Stimulated activated CD4-positive, alpha-beta T cell treated with anti-CD3 and anti-CD28 coated beads, Interleukin-1b, Interleukin-23, amount 100 ng/mL, for 1 hour (primary cell): ENCODE measurements at regions not wholly inside any gene's neighbourhood (a gene's known extent, or its start where the extent isn't known, plus 50 kb on each side); places are given as distances from the start of the nearest gene placed in this dataset.

Source experiments
- DNase-seq, 2 donors: peaks; one replicate each; pipeline ENCODE4 v3.0.0-alpha.2; 2020; ENCODE audit warnings: low read depth in 2 of 2

DNA sequence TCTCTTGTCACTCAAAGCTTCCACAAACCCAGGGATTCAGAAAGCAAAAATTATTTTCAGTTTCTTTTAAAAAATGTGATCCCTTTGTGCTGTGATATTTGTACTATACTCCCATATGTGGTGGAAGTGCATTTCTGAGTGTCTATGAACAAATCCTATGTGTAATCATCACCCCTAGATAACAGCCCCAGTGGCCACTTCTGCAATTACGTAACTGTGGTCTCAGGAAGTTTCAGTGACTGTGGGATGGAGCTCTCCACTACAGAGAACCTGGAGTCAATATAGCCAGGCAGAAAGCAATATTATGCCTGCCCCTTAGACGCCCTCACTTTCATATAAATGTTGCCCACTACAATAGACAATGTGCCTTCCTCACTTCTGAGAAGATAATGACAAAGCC, 1101.7 kb upstream of the GHITM start:
- DNase-seq: no peak

DNA sequence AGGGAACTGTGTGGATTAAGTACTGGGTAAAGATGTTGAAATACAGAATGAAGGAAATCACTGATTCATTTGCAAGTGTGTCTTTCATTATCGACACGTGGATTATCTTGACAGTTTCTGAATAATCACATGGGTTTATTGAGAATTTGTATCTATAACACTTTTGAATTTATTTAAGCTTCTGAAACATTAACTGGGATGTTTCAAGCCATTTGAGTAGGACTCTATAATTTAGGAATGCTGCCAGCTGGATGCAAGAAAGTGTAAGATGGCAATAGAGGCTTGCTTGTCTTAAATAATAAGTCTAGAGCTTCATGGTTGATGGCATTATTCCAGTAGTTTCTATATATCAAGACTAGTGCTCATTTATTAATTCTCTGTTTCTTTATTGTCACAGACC, 1100.7 kb upstream of the GHITM start:
- no peak for DNase-seq

DNA sequence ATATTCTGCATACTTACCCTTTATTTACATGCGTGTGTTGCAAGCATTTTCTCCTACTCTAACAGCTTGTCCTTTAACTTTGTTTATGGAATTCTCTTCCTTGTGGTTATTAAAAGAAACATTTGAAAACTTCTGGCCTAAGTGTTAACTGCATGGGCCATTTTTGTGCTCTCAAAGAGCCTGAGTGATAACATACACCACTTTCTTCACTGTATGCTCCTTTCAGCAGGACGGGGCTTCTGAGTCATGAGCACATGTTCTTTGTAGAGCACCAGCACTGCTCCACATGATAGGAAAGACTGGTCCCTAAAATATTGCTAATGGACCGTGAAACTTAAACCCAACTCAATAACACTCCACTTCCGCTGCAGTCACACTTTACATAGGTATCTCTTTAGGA, 1093.6 kb upstream of the GHITM start:
- no peak for DNase-seq

DNA sequence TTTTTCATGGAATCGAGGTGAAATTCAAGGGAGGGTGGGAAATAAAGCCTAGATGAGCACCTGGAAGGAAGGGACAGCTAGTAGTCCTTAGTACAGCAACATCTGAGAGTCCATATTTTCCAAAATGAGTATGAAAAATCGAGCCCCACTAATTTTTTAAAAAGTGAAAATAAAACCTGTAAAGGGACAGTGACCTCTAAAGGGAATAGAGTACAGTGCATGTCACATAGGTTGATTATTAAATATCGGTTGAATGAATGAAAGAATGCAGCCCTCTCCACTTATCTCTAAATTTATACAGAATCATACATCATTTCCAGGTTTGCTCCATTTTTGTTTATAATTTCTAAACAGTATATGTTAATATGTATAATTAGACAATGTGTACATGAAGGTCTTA, 1088.5 kb upstream of the GHITM start:
- DNase-seq: no peak

DNA sequence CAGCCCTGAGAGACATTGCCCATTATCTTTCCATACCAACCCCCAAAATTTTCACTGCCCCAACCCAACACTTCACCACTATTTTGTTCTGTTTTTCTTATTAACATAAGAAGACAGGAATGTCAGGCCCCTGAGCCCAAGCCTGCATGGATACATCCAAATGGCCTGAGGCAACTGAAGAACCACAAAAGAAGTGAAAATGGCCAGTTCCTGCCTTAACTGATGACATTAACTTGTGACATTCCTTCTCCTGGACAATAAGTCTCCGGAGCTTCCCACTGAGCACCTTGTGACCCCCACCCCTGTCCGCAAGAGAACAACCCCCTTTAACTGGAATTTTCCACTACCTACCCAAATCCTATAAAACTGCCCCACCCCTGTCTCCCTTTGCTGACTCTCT, 1076.4 kb upstream of the GHITM start:
- no peak for DNase-seq

DNA sequence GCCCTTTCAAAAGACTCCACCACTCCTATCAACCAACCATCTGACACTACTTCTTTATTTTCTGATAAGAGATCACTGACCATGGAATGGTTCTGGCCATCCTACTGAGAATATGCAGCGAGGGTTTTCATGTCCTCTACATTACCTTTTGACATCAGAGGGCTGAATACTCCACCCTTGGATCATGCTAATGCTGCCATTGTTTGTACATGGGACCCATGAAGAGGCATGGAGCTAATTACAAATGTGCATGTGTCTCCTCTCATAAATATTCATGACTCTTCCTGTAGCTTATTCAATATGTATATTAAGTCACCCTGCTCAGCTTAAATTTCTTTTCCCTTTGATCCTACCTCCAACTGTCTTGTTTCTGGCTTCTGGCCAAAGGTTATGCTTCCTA, 1065.8 kb upstream of the GHITM start:
- DNase-seq: no peak

DNA sequence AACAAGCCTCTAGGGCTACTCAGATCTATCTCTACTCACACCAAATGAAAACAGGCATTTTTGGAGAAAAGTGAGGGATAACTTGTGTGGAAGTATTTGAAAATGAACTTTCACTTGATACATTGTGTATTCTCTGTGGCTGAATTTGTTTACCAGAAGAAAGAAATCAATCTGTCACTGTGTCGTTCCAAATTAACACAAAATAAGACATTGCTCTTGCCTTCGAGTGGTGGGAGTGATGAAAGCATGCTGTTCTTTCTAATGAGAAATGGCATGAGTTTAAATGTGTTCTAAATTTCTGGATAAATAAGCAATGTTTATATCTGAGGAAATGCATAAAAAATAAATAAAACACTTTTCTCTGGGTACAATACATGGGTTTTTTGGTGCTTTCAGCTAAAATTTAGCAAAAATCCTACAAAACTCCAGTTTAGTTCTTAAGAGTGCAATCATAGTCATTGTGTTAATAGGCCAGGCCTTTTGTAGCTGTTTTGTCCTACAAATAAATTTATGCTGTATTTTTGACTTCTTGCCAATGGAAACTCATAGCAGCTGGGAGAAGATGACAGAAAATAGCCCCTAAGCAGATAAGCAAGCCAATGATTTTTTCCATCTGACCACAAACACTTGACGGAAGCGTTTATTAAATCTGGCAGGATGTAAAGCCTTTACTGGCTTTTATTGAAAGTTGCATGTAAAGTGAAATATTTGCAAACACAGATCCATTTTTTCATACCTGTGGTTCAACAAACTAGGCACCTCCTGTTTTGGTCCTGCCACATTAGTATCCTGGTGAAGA, 1064.1 kb upstream of the GHITM start:
- DNase-seq: no peak

DNA sequence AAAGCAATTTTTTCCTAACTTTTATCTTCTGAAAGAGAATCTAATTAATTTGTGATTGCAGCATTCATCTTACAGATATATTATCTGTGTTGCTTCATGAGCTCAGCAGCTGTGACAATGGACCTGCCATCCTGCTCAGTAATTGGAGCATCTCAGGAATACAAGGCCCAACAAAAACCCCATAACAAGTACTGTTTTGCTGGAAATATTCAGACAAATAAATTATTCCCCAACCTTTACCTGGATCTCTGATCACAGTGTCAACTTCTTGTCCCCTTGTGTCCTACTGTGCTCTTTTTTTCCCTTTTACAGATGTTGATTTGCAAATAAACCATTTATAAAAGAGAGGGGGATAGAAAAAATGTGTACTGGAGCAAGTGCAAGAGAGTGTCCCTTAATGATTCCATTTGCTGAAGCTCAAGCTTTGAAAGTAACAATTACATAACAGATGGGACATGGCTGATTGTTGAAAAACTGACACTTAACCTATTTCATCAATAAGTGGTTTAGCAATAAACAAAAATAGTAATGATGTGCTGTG, 1063.4 kb upstream of the GHITM start:
- DNase-seq: no peak

DNA sequence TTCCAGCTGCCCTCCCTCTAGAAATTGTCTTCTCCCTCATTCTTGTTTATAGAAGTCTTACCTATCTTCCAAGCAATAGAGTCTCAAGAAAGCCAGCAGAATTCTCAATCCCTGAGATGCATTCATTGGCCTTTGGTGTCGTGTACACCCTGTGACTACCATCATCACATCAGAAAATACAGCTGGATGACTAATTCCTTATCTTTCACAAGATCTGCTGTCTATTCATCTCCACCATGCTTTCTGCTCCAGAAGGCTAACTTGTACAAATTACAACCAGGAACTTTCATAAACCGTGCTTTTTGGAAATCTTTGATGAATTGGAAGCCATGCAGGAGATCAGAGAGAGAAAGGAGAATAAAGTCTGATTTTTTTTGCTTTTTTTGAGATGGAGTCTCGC, 1062.9 kb upstream of the GHITM start:
- DNase-seq: no peak

DNA sequence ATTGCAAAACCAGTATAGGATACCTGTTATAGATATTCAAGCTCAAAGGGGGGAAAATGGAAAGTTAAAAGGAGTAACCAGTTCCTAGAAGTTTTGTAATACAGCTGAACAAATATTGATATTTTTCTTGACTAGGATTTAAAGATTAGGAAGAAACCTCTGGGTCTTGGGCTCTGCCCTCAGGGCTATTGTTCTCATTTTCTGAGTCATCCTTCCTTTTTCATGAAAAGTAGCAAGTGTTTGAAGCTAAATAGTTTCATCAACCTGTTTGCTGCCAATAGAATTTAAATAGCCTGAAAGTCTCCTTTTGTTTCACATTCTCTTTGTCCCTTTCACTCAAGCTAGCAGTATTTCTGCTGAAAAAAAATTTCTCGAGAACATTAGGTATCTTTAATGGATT, 1061.1 kb upstream of the GHITM start:
- DNase-seq: no peak

DNA sequence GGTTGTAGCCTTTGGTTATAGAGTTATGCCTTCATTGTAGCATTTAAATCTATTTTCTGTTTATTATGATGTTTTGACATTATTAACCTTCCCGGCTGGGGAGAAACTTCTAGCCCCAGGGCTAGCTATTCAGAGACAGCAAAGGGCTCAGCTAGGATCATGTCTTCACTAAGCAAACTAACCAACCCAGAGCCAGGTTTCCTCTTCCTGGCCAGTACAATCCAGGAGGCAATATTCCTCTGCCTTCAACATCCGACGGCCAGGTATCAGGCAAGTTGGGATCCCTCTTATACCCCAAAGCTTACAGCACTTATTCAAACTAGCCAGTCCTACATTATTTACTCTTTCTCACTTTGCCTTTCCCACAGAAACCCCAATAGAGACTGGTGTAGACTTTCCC, 1060.7 kb upstream of the GHITM start:
- DNase-seq: no peak

DNA sequence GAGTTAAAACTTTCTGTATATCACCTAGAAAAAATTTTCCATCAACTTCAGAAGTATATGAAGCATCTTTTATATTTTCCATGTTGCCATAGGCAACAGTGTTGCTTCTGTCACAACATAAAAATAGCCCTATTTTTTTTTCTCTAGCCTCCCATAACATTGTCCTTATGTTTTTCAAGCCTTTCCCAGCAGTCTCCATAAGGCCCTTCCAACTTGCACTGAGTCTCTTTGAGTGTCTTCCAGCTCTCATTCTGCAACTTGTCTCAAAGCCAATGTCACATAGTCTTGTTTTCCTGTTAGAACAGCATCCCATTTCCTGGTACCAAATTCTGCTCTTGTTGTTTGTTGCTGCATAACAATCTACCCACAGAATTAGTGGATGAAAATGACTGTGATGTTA, 1055.5 kb upstream of the GHITM start:
- no peak for DNase-seq

DNA sequence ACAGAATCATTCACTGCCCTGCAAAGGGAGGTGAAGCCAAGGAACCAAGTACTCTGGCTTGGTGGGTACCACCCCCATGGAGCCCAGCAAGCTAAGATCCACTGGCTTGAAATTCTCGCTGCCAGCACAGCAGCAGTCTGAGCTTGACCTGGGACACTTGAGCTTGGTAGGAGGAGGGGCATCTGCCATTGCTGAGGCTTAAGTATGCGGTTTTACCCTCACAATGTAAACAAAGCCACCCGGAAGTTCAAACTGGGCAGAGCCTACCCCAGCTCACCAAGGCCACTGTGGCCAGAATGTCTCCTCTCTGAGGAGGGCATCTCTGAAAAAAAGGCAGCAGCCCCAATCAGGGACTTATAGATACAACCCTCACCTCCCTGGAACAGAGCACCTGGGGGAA, 1050.0 kb upstream of the GHITM start:
- no peak for DNase-seq

DNA sequence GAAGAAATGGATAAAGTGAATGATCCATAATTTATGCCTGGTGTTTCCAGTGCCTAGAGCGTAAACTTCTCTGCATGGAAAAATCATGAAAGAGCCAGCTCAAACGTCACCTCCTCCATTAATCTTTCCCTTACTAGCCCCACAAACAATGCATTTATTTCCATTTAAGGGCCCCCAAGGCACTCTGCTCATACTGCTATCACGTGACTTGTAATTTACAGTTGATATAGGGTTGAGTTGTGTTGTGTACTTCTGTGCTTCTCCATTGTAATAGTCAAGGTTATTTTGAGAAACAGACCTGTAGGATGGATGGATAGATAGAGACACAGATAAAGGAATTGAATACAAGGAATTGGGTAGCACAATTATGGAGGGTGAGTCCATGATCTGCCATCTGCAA, 1034.7 kb upstream of the GHITM start:
- DNase-seq: no peak

DNA sequence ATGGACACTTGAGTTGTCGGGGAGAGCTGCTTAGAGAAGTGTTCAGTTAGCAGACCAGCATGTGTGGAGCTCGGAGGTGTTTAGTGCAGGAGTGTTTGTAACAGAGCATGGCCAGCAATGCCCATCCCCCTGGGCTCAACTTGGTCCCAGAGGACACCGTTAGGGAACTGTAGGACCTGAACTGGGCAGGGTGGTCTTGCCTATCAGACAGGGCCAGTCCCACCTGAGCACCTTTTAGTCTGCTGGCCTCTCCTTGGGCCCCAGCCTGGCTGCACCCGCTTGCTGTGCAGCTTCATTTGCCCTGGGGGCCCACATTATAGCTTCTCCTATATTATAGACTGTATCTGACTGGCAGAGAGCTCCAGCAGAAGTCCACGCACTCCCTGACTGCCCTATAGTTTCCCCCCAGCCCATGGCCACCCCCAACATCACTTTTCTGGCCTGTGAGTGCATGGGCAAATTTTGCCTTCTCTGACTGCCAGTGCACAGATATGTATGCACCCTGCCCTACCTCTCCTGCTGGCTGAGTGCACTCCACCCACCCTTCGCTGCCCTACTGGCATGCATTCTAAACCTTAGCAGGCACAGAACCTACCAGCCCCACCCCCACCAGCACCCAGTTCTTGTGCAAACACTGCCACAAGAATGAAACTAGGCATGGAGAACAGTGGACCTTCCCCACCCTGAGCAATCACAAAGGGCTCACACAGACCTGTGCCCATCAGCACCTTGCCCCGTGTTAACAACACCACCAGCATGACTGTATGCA, 1030.6 kb upstream of the GHITM start:
- no peak for DNase-seq

DNA sequence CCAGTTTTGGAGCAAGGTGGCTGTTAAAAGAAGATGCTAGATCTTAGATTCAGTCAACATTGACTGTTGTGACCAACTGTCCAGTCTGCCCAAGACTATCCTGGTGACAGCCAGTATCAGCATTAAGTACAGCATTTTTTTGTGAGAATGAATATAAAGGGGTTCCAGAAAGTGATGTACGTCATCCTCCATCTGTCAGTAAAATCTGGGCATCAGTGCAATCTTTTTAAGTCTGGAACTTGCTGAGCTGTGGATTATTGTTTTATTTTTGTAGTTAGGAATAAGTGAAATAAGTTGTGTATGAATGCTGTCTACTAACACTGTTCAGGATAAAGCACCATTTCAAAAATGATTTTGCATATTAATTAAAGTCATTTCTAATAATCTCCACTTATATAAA, 1020.0 kb upstream of the GHITM start:
- no peak for DNase-seq

DNA sequence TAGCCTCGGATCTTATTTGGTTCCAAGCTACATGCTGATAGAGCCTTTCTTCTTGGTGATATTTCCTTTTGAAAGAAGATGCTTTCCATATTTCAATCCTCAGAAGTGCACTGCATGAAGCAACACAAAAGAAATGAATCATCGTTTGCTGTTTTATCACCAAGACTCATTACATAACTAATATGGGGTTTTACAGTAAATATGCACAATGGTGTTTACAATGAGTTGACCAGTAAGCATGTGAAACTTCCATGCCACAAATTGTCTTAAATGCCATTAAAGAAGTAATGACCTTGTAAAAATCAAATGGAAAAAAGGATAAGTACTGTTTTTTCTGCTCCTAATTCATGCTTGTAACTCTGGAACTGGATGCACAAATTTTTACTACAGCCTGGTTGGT, 1017.0 kb upstream of the GHITM start:
- DNase-seq: no peak

DNA sequence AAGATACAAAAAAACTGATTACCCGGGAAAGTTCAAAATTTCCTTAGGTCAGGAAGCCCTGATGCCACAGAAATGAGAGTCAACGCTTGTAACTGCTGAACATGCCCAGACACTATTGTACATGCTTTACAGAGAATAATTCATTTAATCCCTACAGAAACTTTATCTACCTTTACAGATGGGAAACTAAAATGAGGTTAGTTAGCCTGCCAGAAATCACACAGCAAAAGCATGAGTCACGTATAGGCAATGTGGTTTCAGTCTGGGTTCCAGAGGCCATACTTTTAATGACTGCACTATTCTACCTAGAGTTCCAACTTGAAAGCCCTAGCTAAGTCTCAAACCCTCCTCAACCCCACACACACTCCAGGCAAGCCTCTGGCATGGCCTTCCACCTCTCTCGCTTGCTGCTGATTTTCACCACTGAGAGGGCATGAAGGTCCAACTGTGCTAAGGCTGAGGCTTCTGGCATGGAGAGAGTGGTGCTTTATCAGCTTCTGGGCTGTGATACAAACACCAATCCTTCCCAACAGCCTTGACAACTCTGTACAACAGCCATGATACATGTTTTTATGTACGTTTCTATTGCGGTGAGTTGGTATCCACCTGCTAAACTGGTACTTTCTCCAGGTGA, 1011.2 kb upstream of the GHITM start:
- DNase-seq: no peak

DNA sequence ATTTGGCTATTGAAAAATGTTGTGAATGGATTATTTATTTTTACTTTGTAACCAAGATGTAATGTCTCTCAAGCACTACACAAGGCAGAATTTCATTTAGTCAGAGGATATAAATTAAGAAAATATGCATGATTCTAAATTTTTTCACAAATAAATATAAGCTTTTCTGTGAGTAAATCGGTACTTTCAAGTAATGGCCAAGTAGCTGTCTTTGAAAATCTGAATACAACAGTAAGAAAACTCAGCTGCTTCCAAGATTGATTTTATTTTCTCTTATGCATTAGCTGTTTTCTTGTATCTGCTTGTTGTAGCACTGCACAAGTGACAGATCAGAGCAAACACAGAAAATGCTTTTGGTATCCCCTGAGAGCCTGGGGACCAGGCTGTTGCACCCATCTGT, 998.5 kb upstream of the GHITM start:
- DNase-seq: no peak

DNA sequence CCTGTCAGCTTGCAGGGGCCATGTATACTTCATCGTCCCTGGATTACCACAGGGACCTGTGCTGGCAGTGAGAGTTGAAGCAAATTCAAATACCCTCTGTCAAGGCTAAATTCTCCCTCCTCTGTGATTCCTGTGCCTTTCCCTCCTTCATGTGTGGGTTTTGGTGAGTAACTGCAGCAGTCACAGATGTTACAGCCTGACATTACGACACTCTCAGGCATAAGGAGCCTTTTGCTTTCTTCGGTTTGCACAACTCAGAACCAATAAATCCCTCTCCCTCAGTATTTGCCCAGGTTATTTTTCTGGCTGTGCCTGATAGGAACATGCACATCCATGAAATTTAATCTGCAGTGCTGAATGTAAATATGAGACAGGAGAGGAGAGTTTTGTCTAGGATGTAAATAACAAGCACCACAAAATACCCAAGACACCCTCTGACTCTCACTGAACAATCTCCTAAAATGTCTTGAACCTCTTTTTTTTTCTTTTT, 997.2 kb upstream of the GHITM start:
- no peak for DNase-seq

DNA sequence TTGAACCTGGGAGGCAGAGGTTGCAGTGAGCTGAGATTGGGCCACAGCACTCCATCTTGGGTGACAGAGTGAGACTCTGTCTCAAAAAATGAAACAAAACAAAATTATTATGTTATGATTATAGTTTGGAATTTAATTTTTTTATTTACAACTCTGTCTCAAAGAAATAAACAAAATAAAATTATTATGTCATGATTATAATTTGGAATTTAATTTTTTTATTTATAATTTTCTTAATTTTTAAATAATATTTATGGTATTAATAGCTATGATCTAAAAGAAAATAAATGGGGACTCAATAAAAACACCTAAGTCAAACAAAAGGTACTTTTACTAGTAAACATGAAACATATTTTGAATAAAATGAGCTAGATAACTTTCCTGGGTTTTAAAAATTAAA, 994.8 kb upstream of the GHITM start:
- DNase-seq: no peak

DNA sequence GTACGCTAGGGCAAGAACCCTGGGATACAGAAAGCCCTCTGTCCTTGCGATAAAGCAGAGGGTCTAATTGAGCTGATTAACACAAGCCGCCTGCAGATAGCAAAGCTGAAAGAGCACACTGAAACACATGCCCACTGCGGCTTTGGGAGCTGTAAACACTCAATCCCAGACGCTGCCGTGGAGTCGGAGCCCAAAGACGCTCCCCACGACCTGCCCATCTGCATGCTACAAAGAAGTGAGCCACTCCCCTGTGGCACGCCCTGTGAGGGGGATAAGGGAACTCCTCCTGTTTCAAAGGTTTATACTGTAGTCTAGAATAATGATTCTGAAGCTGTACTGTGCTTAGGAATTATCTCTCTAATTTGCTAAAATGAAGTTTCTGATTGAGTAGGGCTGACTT, 985.6 kb upstream of the GHITM start:
- DNase-seq: no peak

DNA sequence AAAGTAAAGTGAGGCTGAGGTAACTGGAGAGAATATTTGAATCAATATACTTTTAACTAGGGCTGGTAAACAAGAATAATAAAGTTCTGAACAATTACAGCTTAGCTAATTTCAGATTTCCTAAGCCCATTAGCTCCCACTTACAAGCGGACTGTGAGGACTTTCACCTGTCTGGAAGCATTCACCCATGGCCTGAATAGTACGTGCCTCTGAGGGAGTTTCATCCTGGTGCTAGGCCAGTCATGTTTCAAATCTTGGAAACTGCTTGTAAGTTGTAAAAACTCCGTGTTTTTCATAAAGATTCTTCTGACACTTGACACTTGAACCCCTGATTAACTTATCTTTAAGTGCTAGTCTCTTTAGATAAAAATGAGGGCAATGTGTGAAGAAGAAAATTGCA, 975.2 kb upstream of the GHITM start:
- no peak for DNase-seq
